HG02938 (cell line): ENCODE measurements at regions not wholly inside any gene's neighbourhood (a gene's known extent, or its start where the extent isn't known, plus 50 kb on each side); places are given as distances from the start of the nearest gene placed in this dataset.

ENCODE experiments used
- ATAC-seq: cut with Tn5 transposase; IDR thresholded peaks from one replicate; pipeline ENCODE4 v1.9.1; 2021; ENCODE audit warnings: mild to moderate bottlenecking, moderate library complexity; ENCODE audit not compliant: unreplicated experiment

DNA sequence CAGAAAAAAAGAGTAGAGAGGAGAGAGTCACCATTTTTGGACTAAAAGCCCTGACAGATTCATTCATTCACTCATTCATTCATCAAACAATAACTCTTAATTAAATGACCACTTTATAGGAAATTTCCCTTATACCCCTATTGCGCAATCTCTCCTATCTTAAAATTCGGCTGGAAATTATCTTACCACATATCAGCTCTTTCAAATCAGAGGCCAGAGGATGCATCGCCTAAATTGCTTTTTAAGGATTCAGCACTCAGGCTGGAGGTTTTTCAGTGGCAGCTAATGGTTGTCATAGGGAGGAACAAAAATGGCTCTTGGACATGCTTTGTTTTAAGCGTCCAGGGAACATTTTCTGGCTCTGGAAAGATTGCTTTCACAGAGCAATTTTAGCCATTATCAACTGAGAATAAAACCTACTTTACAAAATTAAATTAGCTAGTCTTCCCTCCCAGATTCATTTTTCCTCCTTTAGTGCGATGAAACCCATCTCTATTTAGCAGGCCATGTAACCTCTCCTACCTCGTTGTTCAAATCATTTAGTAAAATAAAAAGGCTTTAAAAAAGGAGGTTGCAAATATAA is 115.2 kb downstream of the OLFM4 start:
- ATAC-seq = no peak

GRCh38 chr13:53144826-53145225 is 116.2 kb downstream of the OLFM4 start:
- no peak for ATAC-seq

- no peak for ATAC-seq
Observed at GRCh38 chr13:53150568-53150967, 122.0 kb downstream of the OLFM4 start.

DNA sequence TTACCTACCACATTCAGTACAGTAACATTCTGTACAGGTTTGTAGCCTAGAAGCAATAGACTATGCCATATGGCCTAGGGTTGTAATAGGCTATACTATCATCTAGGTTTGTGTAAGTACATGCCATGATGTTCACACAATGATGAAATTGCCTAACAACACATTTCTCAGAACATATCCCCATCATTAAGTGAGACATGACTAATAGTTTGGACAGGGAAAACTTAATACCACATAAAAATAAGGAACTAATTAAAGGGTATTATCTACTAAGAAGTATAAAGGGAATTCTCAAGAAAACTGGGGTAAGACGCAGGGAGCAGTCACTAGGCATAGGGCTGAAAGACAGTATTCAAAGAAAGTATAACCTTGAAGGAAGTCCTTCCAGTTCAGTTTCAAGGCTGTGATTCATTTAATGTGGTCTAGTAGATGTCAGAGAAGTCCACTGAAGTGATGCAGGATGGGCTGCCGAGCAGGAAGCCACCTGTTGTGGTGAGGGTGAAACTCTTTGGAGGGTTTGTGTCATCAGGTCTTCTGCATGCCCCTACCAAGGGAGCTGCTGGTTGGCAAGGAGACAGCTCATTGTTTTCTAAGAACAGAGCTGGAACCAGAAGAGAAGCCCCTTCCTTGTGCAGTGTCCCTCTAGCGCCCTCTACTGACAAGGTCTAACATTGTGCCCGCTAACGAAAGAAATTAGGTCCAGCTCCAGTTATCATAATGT is 122.9 kb downstream of the OLFM4 start:
- peak; percentile 98 for ATAC-seq

GRCh38 chr13:53152057-53152421 is 123.4 kb downstream of the OLFM4 start:
- no peak for ATAC-seq

- ATAC-seq = no peak
Observed at GRCh38 chr13:53158201-53158600, 129.6 kb downstream of the OLFM4 start.

DNA sequence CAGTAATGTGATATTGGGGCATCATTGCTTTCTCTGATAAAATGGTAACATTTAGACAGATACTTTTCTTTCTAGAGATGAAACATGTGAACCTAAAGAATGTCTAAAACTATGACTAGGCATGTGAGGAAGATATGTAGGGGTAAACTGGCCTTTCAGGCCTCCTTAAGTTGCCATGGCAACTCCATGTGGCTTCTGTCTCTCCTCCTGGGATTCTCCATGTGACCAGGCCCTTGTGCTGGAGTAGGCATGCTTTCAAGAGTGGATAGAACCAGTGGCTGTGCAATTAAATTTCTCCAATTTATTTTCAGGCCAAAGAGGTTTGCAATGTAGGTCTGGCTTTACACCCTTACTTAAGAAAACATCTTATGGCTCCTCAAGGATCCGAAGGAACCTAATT is 130.8 kb downstream of the OLFM4 start:
- no peak for ATAC-seq

DNA sequence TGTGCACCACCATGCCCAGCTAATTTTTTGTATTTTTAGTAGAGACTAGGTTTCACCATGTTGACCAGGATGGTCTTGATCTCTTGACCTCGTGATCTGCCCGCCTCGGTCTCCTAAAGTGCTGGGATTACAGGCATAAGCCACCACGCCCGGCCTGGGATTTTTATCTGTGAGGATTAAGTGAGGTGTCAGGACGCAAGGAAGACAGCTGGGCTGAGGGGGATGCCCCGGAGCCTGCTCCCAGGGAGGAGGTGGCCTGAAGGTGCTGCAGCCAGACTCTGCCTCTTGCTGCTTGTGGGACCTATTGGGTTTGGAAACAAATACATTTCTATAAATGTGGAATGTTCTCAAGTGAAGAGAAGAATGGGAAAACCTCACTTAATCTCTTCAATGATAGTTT is 131.6 kb downstream of the OLFM4 start:
- ATAC-seq = no peak

DNA sequence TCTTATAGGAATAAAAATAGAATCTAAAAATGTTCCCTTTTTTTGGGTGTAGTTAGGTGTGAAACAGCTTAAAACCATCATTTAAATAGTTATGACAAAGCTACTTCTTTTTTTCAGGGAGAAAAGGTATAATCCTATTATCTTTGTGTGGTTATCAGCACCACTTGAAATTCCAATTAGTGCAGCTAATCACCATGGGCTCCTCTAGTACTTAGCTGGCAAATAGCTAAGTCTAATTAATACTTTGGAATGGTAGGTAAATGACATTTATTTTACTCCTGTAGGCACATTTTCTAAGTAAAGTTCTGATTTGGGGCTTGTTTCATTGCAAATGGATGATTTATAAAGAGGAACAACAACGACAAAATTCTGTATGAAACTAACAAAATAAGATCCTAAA is 132.6 kb downstream of the OLFM4 start:
- no peak for ATAC-seq

DNA sequence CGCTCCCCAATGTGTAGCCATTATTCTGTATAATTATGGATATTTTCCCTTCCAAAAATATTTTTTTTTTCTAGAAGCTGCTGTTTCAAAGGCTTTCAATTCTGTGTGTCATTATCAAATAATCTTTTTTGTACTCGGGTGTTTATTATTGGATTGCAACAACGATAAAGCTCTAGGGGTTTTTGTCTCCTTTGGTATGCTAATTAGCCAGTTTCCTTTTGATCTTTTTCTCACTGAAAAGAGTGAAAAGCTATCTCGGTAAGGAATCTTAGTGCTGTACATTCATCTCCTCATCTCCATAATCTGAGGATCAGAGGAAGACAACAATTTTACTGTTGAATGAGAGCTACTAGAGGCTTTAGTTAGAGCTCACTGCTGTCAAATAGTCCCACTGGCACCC is 136.6 kb downstream of the OLFM4 start:
- no peak for ATAC-seq

GRCh38 chr13:53167561-53167960 is 138.9 kb downstream of the OLFM4 start:
- no peak for ATAC-seq

DNA sequence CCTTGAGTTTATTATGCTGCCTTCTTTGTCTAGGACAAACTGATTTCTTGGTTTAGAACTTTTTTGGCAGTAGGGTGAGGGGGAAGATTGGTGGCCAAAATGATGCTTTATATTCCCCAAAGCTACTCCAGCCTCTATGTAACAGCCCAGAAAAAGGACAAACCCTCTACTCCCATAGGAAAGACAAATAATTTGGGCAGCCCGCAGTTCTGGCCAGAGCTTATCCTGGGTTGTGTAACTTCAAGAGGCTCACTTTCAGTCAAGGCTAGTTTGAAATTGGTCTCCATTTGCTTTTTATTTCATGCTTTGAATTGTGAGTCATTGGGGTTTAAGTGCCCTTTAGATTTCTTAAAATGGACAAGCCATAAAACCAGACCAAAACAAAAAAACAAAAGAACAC is 142.3 kb downstream of the OLFM4 start:
- ATAC-seq = no peak

DNA sequence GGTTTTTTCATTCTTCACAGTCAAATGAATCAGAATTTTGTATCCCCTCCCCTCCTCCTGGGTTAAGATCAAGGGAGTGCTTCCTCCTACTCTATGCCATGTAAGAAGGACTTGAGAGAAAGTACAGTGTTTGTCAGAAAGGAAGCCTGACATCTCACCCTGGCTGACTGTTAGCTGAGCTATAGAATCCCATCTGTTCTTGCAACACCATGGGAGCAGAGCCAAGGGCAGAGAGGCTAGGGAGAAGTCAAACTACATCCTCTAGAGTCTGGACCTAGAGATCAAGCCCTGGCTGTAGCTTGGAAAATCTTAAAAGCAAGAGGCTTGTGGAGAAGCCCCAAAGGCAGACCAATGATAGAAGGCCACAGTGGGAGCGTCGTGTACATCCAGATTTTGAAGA is 145.9 kb downstream of the OLFM4 start:
- ATAC-seq = no peak

DNA sequence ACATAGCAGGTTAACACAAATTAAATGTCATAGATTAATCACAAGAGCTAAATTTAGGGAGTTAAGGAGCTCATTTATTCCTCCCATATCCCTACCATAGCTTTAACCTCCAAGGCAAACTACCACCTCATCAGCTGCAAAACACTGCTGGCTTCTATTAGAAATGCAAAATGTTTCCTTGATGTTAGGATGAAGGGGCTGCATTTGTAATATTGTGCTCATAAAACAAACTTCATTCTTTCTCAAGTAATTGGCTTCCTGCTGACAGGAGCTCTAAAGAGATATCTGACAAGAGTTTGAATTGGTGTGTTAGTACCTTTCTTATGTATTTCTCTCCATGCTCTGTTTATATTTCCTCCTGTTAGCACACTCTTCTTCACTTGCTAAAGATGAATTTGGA is 152.1 kb downstream of the OLFM4 start:
- no peak for ATAC-seq

GRCh38 chr13:53182724-53183123 is 154.1 kb downstream of the OLFM4 start:
- no peak for ATAC-seq

- no peak for ATAC-seq
Observed at GRCh38 chr13:53188120-53188519, 159.5 kb downstream of the OLFM4 start.

GRCh38 chr13:53189162-53189561 is 160.5 kb downstream of the OLFM4 start:
- ATAC-seq = no peak

DNA sequence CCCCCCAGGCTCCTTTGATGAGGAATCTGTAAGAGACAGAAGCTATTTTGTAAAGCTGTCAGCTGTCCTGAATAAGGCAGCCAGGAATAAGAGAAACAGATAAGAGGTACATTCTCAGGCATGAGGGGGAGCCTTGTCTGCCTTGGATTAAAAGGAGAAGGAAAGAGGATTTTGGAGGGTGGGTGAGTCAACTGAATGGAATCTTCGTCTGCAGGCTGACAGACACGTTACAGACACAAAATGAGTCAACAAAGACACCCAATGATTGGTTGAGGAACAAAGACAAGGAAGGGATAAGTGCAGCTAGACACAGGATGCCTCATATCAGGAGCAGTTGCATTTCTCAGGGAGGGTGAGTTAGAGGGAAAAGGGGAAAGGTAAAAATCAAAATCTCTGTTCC is 162.5 kb downstream of the OLFM4 start:
- no peak for ATAC-seq

DNA sequence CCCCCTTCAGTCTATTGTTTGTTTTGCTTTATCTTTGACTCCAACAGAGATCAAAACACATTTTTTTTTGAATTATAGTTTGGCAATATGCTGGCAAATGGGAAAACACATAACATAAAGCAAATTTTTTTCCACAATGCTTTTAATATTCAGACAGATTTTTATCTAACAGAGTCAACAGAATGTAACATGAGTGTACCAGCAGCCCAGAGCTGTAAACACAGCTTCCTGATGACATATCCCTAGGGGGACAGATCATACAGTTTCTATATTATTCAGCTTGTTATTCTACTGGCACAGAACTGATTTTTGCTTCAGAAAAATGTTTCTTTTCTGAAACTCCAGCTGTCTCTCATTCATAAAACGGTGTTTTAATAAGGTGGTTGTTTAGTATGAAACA is 168.8 kb downstream of the OLFM4 start:
- no peak for ATAC-seq

DNA sequence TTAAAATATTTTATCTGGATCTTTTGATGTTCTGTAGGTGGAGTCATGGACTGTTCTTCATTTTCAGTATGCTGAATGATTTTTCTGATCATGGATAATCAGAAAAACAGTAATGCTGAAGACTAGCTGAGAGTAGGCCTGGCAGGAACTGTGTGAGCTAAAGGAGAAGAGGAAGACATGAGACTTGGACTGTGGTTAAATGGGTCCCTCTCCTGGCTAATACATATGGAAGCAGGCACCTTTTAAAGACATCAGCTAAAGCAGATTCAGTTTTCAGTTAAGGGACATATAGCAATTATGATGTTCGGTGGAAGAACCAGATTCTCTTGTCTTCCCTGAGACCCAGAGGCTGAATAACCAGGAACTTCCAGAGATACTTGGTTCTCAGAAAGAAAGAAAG is 169.4 kb downstream of the OLFM4 start:
- ATAC-seq = no peak

DNA sequence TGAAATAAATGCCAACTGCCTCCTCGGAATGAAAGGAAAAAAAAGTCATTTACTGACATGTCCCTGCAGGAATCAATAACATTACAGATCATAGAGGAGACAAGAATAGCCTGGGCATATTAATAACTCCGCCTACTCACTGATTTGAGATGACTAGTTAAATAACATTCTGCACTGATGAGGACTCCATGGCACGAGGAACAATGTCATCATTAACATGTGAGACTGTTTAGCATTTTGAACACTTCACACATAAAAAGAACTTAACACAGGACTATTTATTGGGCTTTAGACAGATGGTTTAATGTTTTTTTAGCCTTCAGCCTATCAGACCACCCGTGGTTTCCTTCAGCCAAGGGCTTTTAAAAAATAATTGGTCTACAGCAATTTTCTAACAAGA is 170.1 kb downstream of the OLFM4 start:
- no peak for ATAC-seq

DNA sequence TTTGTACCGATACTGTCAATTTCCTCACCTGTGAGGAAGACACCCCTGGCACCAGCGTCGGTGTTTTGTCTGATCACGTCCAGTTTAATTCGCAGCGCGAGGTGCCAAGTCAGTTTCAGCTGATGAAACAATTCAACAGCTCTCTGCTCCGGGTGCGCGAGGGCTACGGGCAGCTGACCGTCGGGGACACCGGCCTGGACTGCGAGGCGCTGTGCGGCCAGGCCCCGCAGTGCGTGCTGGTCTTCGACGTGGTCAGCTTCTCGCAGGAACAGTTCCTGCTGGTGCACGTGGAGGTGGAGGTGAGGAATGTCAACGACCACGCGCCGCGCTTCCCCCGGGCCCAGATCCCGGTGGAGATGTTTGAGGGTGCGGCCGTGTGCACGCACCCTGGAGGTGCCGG is 171.5 kb downstream of the OLFM4 start:
- no peak for ATAC-seq
